Lower lobe of right lung (tissue), 2 donors: ENCODE measurements at regions not wholly inside any gene's neighbourhood (a gene's known extent, or its start where the extent isn't known, plus 50 kb on each side); places are given as distances from the start of the nearest gene placed in this dataset.

Source experiments
- ATAC-seq, 2 donors: fragments of 200-7000 bp; cut with Tn5 transposase; one replicate each; pipeline ENCODE4 v1.9.1; 2020 to 2022; ENCODE audit warnings: mild to moderate bottlenecking in 2 of 2, moderate library complexity in 2 of 2
- DNase-seq: peaks from one replicate; pipeline ENCODE4 v3.0.0-alpha.2; 2020
- H3K27ac ChIP-seq: fragments of 200-600 bp; one replicate; pipeline ENCODE4 v1.8.0; 2022
- H3K27me3 ChIP-seq: fragments of 200-600 bp; one replicate; pipeline ENCODE4 v1.8.0; 2022; ENCODE audit warnings: low read depth
- H3K36me3 ChIP-seq: fragments of 200-600 bp; one replicate; pipeline ENCODE4 v1.8.0; 2022; ENCODE audit warnings: mild to moderate bottlenecking
- H3K4me1 ChIP-seq: fragments of 200-600 bp; one replicate; pipeline ENCODE4 v1.8.0; 2022
- H3K4me3 ChIP-seq: fragments of 200-600 bp; one replicate; pipeline ENCODE4 v1.8.0; 2022; ENCODE audit warnings: mild to moderate bottlenecking
- H3K9me3 ChIP-seq: fragments of 200-600 bp; one replicate; pipeline ENCODE4 v1.8.0; 2022
- intact Hi-C: fragments of 100-400 bp; cut with DNase I; formaldehyde crosslinking; loops from one replicate; pipeline ENCODE4 v1.11.0; 2022
- TF ChIP-seq, protein P1 (sequence below): fragments of 200-600 bp; IDR thresholded peaks from one replicate; pipeline ENCODE4 v1.8.0; 2022; ENCODE audit warnings: antibody characterized with exemption, mild to moderate bottlenecking
- donor health status: DM: no; HTN: yes; CAD: no; lungs with severe emphysema.

DNA sequence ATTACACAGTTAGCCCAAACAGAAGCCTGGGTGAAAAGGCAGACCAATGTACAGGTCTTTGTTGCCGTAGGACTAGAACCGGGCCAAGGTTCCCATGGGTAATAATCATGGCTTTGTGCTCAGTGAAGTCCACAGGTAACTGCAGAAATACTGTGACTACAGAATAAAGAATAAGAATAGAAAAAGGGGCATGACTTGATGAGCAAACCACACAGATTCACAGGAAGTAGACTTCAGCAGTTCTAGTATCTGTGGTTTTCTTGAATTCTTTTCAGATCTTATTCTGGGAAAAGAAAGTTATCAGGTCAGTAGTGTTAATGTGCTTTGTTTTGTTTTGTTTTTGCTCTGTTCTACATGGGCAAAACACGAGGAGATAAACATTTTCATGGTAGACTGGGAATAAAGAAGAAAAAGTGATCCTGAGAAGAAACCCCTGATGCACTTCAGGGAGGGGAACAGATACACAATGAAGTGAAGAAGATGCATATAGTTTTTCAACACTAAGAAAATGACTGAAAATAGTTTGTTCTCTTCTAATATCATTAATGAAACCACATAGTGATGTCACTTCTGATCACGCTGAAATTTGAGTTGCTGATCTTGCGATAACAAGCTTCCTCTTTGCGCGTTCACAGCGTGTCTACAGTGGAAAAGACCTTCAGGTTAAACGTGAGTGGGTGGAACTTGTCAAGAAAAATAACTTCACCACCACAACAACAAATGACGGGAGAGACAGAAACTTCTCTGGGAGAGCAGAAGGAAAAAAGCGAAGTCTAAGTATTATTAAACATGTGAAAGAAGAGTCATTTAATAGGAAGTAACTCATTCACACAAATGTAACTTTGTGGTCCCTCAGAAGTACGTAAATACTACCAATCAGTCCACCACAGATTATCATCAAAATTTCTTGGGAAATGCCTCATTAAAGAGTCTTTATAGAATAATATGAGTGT is 315.8 kb upstream of the SATB1 start:
- ATAC-seq (peak; percentile 67 to 75), DNase-seq (no peak)
- TF ChIP-seq, protein P1, sequence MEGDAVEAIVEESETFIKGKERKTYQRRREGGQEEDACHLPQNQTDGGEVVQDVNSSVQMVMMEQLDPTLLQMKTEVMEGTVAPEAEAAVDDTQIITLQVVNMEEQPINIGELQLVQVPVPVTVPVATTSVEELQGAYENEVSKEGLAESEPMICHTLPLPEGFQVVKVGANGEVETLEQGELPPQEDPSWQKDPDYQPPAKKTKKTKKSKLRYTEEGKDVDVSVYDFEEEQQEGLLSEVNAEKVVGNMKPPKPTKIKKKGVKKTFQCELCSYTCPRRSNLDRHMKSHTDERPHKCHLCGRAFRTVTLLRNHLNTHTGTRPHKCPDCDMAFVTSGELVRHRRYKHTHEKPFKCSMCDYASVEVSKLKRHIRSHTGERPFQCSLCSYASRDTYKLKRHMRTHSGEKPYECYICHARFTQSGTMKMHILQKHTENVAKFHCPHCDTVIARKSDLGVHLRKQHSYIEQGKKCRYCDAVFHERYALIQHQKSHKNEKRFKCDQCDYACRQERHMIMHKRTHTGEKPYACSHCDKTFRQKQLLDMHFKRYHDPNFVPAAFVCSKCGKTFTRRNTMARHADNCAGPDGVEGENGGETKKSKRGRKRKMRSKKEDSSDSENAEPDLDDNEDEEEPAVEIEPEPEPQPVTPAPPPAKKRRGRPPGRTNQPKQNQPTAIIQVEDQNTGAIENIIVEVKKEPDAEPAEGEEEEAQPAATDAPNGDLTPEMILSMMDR = no peak
- intact Hi-C loops = no loop called here
- H3K27me3 ChIP-seq = no peaks in the 10 kb centered on the region
- H3K36me3 ChIP-seq = no peaks in the 10 kb centered on the region
- no peaks in the 10 kb centered on the region for H3K9me3 ChIP-seq
- no peak overlapping the region for H3K4me3 ChIP-seq
- peaks cover 9% of the 10 kb centered on the region for H3K4me1 ChIP-seq
- H3K27ac ChIP-seq = peak overlapping the region; percentile 25

GRCh38 chr3:18739099-18739433 is 313.9 kb upstream of the SATB1 start:
- Histone ChIP-seq H3K36me3 (no peaks in the 10 kb centered on the region), H3K4me1 (peaks cover 9% of the 10 kb centered on the region), H3K27me3 (no peaks in the 10 kb centered on the region), H3K4me3 (no peak overlapping the region), H3K27ac (no peak overlapping the region), H3K9me3 (no peaks in the 10 kb centered on the region)
- DNase-seq = no peak
- ATAC-seq = no peak
- TF ChIP-seq, protein P1 = no peak
- intact Hi-C loops = no loop called here

GRCh38 chr3:18738393-18739098 is 313.4 kb upstream of the SATB1 start:
- Histone ChIP-seq H3K27me3 (no peaks in the 10 kb centered on the region), H3K9me3 (no peaks in the 10 kb centered on the region), H3K4me3 (no peak overlapping the region), H3K27ac (no peak overlapping the region), H3K4me1 (peaks cover 9% of the 10 kb centered on the region), H3K36me3 (no peaks in the 10 kb centered on the region)
- ATAC-seq = no peak
- DNase-seq = no peak
- intact Hi-C loops = no loop called here
- TF ChIP-seq, protein P1 = no peak

DNA sequence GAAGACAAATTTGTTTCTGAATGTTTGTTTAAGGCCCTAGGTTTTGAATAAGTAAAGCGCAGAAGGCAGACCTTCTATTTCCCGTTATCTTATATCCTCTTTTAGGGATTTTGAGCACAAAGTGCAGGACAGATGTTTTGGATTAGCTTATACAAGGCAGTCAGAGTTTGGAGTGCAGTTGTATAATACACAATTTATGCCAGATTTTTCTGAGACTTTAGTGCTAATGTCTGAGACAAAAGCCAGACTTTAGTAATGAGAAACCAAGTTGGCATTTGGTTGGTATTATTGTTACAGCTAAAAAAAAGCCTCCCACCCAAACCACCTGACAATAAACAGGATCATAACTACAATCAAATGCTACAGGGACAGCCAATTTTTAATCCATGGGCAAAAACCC is 309.9 kb upstream of the SATB1 start:
- Histone ChIP-seq H3K36me3 (no peaks in the 10 kb centered on the region), H3K27ac (no peak overlapping the region), H3K27me3 (no peaks in the 10 kb centered on the region), H3K9me3 (no peaks in the 10 kb centered on the region), H3K4me1 (no peaks in the 10 kb centered on the region), H3K4me3 (no peak overlapping the region)
- TF ChIP-seq, protein P1 = no peak
- intact Hi-C loops = no loop called here
- DNase-seq (no peak), ATAC-seq (no peak)

DNA sequence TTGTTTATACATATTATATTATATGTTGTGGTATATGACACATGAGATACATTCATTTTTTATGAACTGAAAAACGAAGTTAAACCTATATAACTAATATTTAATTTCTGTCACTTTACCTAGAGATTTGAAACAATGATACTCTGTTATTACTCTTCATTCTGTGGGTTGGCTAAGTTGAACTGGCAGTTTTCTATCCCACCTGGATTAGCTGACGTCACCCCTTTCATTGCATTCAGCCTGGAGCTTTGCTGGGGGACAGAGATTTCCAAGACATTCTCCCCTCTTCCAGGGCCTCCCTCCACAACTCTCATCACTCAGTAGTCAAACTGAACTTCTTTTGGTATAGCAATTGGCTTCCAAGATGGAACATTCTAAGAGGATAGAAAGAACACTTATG is 309.2 kb upstream of the SATB1 start:
- intact Hi-C loops = no loop called here
- Histone ChIP-seq H3K9me3 (no peaks in the 10 kb centered on the region), H3K27me3 (no peaks in the 10 kb centered on the region), H3K27ac (no peak overlapping the region), H3K4me1 (no peaks in the 10 kb centered on the region), H3K36me3 (no peaks in the 10 kb centered on the region), H3K4me3 (no peak overlapping the region)
- DNase-seq = no peak
- TF ChIP-seq, protein P1 = no peak
- ATAC-seq = no peak
